ENCODE measurements at regions not wholly inside any gene's neighbourhood (a gene's known extent, or its start where the extent isn't known, plus 50 kb on each side); places are given as distances from the start of the nearest gene placed in this dataset.
"Not testable (repeated sequence)": the region's sequence is repeated elsewhere in the genome, so short reads cannot be mapped to it uniquely, and the experiment has no call there.

GRCh38 chr13:61531383-61532065, 115.9 kb upstream of the PCDH20 start:
- H3K4me2 ChIP-seq (ENCODE audit: low read length), result no peak overlapping the region
- no peak overlapping the region for H3K4me3 ChIP-seq (ENCODE audit: low read length)
- no peaks in the 10 kb centered on the region for H3K9me2 ChIP-seq (replicated peaks; ENCODE audit: control insufficient read depth, low read length)
- H4K20me1 ChIP-seq (ENCODE audit: control insufficient read depth, insufficient read depth, low read depth, low read length), result no peaks in the 10 kb centered on the region
- H3K36me3 ChIP-seq (ENCODE audit: control insufficient read depth, low read length), result no peaks in the 10 kb centered on the region
- H3K27ac ChIP-seq (ENCODE audit: low read depth, low read length), result no peak overlapping the region
- no peaks in the 10 kb centered on the region for H3K9me3 ChIP-seq (ENCODE audit: control insufficient read depth, insufficient read depth, low read length)
- no peaks in the 10 kb centered on the region for H3K4me1 ChIP-seq (ENCODE audit: control insufficient read depth, low read length)
- no peaks in the 10 kb centered on the region for H3K79me2 ChIP-seq (ENCODE audit: control insufficient read depth, low read length)
- TF ChIP-seq, protein P1, sequence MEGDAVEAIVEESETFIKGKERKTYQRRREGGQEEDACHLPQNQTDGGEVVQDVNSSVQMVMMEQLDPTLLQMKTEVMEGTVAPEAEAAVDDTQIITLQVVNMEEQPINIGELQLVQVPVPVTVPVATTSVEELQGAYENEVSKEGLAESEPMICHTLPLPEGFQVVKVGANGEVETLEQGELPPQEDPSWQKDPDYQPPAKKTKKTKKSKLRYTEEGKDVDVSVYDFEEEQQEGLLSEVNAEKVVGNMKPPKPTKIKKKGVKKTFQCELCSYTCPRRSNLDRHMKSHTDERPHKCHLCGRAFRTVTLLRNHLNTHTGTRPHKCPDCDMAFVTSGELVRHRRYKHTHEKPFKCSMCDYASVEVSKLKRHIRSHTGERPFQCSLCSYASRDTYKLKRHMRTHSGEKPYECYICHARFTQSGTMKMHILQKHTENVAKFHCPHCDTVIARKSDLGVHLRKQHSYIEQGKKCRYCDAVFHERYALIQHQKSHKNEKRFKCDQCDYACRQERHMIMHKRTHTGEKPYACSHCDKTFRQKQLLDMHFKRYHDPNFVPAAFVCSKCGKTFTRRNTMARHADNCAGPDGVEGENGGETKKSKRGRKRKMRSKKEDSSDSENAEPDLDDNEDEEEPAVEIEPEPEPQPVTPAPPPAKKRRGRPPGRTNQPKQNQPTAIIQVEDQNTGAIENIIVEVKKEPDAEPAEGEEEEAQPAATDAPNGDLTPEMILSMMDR (IDR thresholded peaks at IDR 0.05; ENCODE audit: low read depth, low read length, poor library complexity, severe bottlenecking), result no peak
- no peak for TF ChIP-seq EZH2phosphoT487 (IDR thresholded peaks at IDR 0.05; ENCODE audit: borderline replicate concordance, low read length)
- no peaks in the 10 kb centered on the region for H3F3A ChIP-seq (ENCODE audit: control insufficient read depth, insufficient read depth)
- no peaks in the 10 kb centered on the region for H3K27me3 ChIP-seq (ENCODE audit: control insufficient read depth, low read length)

DNA sequence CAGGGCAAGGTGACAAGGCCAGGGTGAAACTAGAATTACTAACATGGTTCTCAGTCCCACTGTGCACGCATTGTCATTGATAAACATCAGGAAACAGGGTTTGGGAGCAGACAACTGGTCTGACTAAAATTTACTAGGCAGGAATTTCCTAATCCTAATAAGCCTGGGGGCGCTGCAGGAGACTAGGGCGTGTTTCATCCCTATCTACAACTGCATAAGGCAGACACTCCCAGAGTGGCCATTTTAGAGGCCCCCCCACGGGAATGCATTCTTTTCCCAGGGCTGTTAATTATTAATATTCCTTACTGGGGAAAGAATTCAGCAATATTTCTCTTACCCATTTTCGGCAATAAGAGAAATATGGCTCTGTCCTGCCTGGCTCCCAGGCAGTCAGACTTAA, 103.6 kb upstream of the PCDH20 start:
- H3K27ac ChIP-seq (ENCODE audit: low read depth, low read length); H3K4me1 ChIP-seq (ENCODE audit: control insufficient read depth, low read length); H3F3A ChIP-seq (ENCODE audit: control insufficient read depth, insufficient read depth); H3K9me3 ChIP-seq (ENCODE audit: control insufficient read depth, insufficient read depth, low read length); H4K20me1 ChIP-seq (ENCODE audit: control insufficient read depth, insufficient read depth, low read depth, low read length); H3K4me2 ChIP-seq (ENCODE audit: low read length); H3K4me3 ChIP-seq (ENCODE audit: low read length); H3K79me2 ChIP-seq (ENCODE audit: control insufficient read depth, low read length); H3K27me3 ChIP-seq (ENCODE audit: control insufficient read depth, low read length); H3K9me2 ChIP-seq (replicated peaks; ENCODE audit: control insufficient read depth, low read length); H3K36me3 ChIP-seq (ENCODE audit: control insufficient read depth, low read length): not testable (repeated sequence)

DNA sequence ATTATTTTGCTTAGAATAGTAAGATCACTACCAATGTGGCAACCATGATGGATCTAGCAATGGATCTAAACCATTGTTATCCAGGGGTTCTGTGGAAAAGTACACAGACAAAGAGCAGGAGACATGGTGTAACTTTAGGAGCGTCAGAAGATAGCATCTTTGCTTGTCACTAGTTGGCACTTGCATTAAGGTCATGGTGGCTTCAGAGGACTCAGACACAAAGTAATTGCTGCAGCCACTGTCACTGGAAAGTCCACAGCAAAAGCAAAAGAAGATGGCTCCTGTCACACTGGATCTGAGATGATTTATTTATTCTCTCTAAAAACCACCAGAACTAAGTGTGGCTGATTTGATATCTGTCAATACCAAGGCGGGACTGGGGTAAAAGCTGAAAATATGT, 93.3 kb upstream of the PCDH20 start:
- no peaks in the 10 kb centered on the region for H3K36me3 ChIP-seq (ENCODE audit: control insufficient read depth, low read length)
- no peaks in the 10 kb centered on the region for H3K79me2 ChIP-seq (ENCODE audit: control insufficient read depth, low read length)
- H3K27me3 ChIP-seq (ENCODE audit: control insufficient read depth, low read length), result no peaks in the 10 kb centered on the region
- H3K4me2 ChIP-seq (ENCODE audit: low read length), result no peak overlapping the region
- no peaks in the 10 kb centered on the region for H3K4me1 ChIP-seq (ENCODE audit: control insufficient read depth, low read length)
- no peaks in the 10 kb centered on the region for H3K9me2 ChIP-seq (replicated peaks; ENCODE audit: control insufficient read depth, low read length)
- H4K20me1 ChIP-seq (ENCODE audit: control insufficient read depth, insufficient read depth, low read depth, low read length), result no peaks in the 10 kb centered on the region
- TF ChIP-seq EZH2phosphoT487 (IDR thresholded peaks at IDR 0.05; ENCODE audit: borderline replicate concordance, low read length), result no peak
- H3F3A ChIP-seq (ENCODE audit: control insufficient read depth, insufficient read depth), result no peaks in the 10 kb centered on the region
- H3K27ac ChIP-seq (ENCODE audit: low read depth, low read length), result no peak overlapping the region
- H3K4me3 ChIP-seq (ENCODE audit: low read length), result no peak overlapping the region
- no peaks in the 10 kb centered on the region for H3K9me3 ChIP-seq (ENCODE audit: control insufficient read depth, insufficient read depth, low read length)

DNA sequence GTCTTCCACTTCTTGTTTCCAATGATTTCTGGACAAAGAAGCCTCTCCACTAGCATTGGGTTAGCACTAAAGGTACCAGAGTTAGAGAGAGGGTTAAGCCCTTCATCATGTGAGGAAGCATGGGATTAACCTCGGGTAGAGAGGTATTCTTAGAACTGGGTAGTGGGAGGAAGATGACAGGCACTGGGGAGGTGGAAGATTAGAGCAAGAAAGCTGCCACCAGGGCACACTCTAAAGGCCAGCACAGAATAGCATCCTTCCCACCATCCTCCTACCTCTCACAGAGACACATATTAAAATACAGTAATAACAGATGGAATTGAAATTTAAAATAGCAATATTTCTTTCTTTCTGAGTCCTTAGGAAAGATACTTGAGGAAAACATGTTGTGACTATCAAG, 84.5 kb upstream of the PCDH20 start:
- Histone ChIP-seq H3F3A (ENCODE audit: control insufficient read depth, insufficient read depth) (no peaks in the 10 kb centered on the region), H3K9me2 (replicated peaks; ENCODE audit: control insufficient read depth, low read length) (no peaks in the 10 kb centered on the region; the same call in 1 of the 2 replicates), H3K4me1 (ENCODE audit: control insufficient read depth, low read length) (no peaks in the 10 kb centered on the region), H3K4me3 (ENCODE audit: low read length) (no peak overlapping the region), H3K4me2 (ENCODE audit: low read length) (no peak overlapping the region), H3K79me2 (ENCODE audit: control insufficient read depth, low read length) (no peaks in the 10 kb centered on the region), H4K20me1 (ENCODE audit: control insufficient read depth, insufficient read depth, low read depth, low read length) (no peaks in the 10 kb centered on the region), H3K27me3 (ENCODE audit: control insufficient read depth, low read length) (no peaks in the 10 kb centered on the region), H3K36me3 (ENCODE audit: control insufficient read depth, low read length) (no peaks in the 10 kb centered on the region), H3K27ac (ENCODE audit: low read depth, low read length) (no peak overlapping the region), H3K9me3 (ENCODE audit: control insufficient read depth, insufficient read depth, low read length) (no peaks in the 10 kb centered on the region)
- TF ChIP-seq EZH2phosphoT487 (IDR thresholded peaks at IDR 0.05; ENCODE audit: borderline replicate concordance, low read length), result no peak
- TF ChIP-seq, protein P1 (IDR thresholded peaks at IDR 0.05; ENCODE audit: low read depth, low read length, poor library complexity, severe bottlenecking), result no peak
